Coronary artery (tissue), 2 donors: ENCODE measurements at regions not wholly inside any gene's neighbourhood (a gene's known extent, or its start where the extent isn't known, plus 50 kb on each side); places are given as distances from the start of the nearest gene placed in this dataset.

Experiments
- DNase-seq: peaks from one replicate; pipeline ENCODE4 v3.0.0-alpha.2; 2017; ENCODE audit warnings: low spot score
- H3K27ac ChIP-seq, 2 donors: fragments of 200-600 bp; sonication (generic); one replicate each; pipeline ENCODE4 v1.5.1; 2016 to 2019
- H3K4me3 ChIP-seq: fragments of 200-600 bp; sonication (generic); 2 replicates; pipeline ENCODE4 v1.5.1; 2016; ENCODE audit warnings: mild to moderate bottlenecking, moderate library complexity
- CTCF ChIP-seq: fragments of 200-600 bp; sonication (generic); IDR thresholded peaks from one replicate; pipeline ENCODE4 v1.5.1; 2019; ENCODE audit warnings: antibody characterized with exemption

GRCh38 chr2:187985195-187985594 is 306.5 kb upstream of the GULP1 start:
- no peak overlapping the region for H3K4me3 ChIP-seq
- no peak overlapping the region for H3K27ac ChIP-seq
- DNase-seq = no peak
- TF ChIP-seq CTCF = no peak

- Histone ChIP-seq H3K27ac (no peak overlapping the region), H3K4me3 (no peak overlapping the region)
- no peak for DNase-seq
- no peak for TF ChIP-seq CTCF
Observed at GRCh38 chr2:187985923-187986322, 305.8 kb upstream of the GULP1 start.

GRCh38 chr2:187986390-187987105 is 305.1 kb upstream of the GULP1 start:
- no peak overlapping the region for H3K27ac ChIP-seq
- DNase-seq = no peak
- no peak overlapping the region for H3K4me3 ChIP-seq
- no peak for TF ChIP-seq CTCF

- TF ChIP-seq CTCF = no peak
- Histone ChIP-seq H3K27ac (no peak overlapping the region), H3K4me3 (no peak overlapping the region)
- DNase-seq = no peak
Observed at GRCh38 chr2:187988348-187988747, 303.3 kb upstream of the GULP1 start.

- DNase-seq = no peak
- H3K27ac ChIP-seq = no peak overlapping the region
- no peak overlapping the region for H3K4me3 ChIP-seq
- TF ChIP-seq CTCF = no peak
Observed at GRCh38 chr2:187989925-187990623, 301.6 kb upstream of the GULP1 start.

- no peak overlapping the region for H3K4me3 ChIP-seq
- H3K27ac ChIP-seq = no peak overlapping the region
- no peak for DNase-seq
- no peak for TF ChIP-seq CTCF
Observed at GRCh38 chr2:187991389-187991788, 300.3 kb upstream of the GULP1 start.
